NCI-H1417 (cell line): ENCODE measurements at regions not wholly inside any gene's neighbourhood (a gene's known extent, or its start where the extent isn't known, plus 50 kb on each side); places are given as distances from the start of the nearest gene placed in this dataset.

Experiments used
- DNase-seq, 3 experiments: peaks; one replicate each; lab custom pipeline; 2025; lab: John Stamatoyannopoulos, UW

- DNase-seq: peak in 1 of 3 experiments; percentile 59
Measured at GRCh38 chr5:141778206-141778605, 96.2 kb upstream of the ARAP3 start.

- DNase-seq: no peak
Measured at GRCh38 chr5:141777711-141778110, 95.7 kb upstream of the ARAP3 start.

- no peak for DNase-seq
Measured at GRCh38 chr5:141777130-141777529, 95.1 kb upstream of the ARAP3 start.

- no peak for DNase-seq
Measured at GRCh38 chr5:141773779-141774562, 91.9 kb upstream of the ARAP3 start.

- DNase-seq: no peak
Measured at GRCh38 chr5:141772281-141772680, 90.3 kb upstream of the ARAP3 start.

- DNase-seq: no peak
Measured at GRCh38 chr5:141771562-141771961, 89.5 kb upstream of the ARAP3 start.

- DNase-seq: no peak
Measured at GRCh38 chr5:141771031-141771430, 89.0 kb upstream of the ARAP3 start.

GRCh38 chr5:141769671-141770070 is 87.6 kb upstream of the ARAP3 start:
- DNase-seq: no peak

- DNase-seq: no peak
Measured at GRCh38 chr5:141767671-141768070, 85.6 kb upstream of the ARAP3 start.

- DNase-seq: no peak
Measured at GRCh38 chr5:141765896-141766551, 84.0 kb upstream of the ARAP3 start.

- peak; percentile 3 to 92 (median 69) for DNase-seq
Measured at GRCh38 chr5:141763541-141763940, 81.5 kb upstream of the ARAP3 start.

- DNase-seq: peak in 1 of 3 experiments; percentile 5
Measured at GRCh38 chr5:141762790-141763368, 80.8 kb upstream of the ARAP3 start.

GRCh38 chr5:141762316-141762715 is 80.3 kb upstream of the ARAP3 start:
- DNase-seq: no peak

GRCh38 chr5:141760753-141761152 is 78.7 kb upstream of the ARAP3 start:
- no peak for DNase-seq

GRCh38 chr5:141760193-141760592 is 78.2 kb upstream of the ARAP3 start:
- peak in 1 of 3 experiments; percentile 13 for DNase-seq

GRCh38 chr5:141758310-141758998 is 76.4 kb upstream of the ARAP3 start:
- DNase-seq: peak; percentile 20 to 57 (median 37)

GRCh38 chr5:141757402-141757801 is 75.4 kb upstream of the ARAP3 start:
- DNase-seq: peak in 1 of 3 experiments; percentile 36

- no peak for DNase-seq
Measured at GRCh38 chr5:141756196-141756595, 74.2 kb upstream of the ARAP3 start.

GRCh38 chr5:141753971-141754713 is 72.1 kb upstream of the ARAP3 start:
- DNase-seq: no peak

GRCh38 chr5:141753143-141753970 is 71.3 kb upstream of the ARAP3 start:
- DNase-seq: no peak
